Parathyroid adenoma (tissue), 2 donors: ENCODE measurements at regions not wholly inside any gene's neighbourhood (a gene's known extent, or its start where the extent isn't known, plus 50 kb on each side); places are given as distances from the start of the nearest gene placed in this dataset.
"Not testable (repeated sequence)": the region's sequence is repeated elsewhere in the genome, so short reads cannot be mapped to it uniquely, and the experiment has no call there.

ENCODE experiments used
- H2AFZ ChIP-seq: fragments of 300-600 bp; sonication (generic); one replicate; pipeline ENCODE4 v1.7.0; 2017; ENCODE audit warnings: antibody characterized with exemption, mild to moderate bottlenecking
- H3K27ac ChIP-seq: fragments of 300-600 bp; sonication (generic); one replicate; pipeline ENCODE4 v1.7.0; 2017
- H3K27me3 ChIP-seq: fragments of 300-600 bp; sonication (generic); one replicate; pipeline ENCODE4 v1.7.0; 2017; ENCODE audit warnings: low read length; ENCODE audit not compliant: control insufficient read depth, insufficient read depth
- H3K36me3 ChIP-seq: fragments of 300-600 bp; sonication (generic); one replicate; pipeline ENCODE4 v1.7.0; 2017; ENCODE audit warnings: low read length; ENCODE audit not compliant: control insufficient read depth, insufficient read depth
- H3K4me1 ChIP-seq: fragments of 300-600 bp; sonication (generic); one replicate; pipeline ENCODE4 v1.7.0; 2017; ENCODE audit warnings: control low read depth
- H3K4me2 ChIP-seq: fragments of 300-600 bp; sonication (generic); one replicate; pipeline ENCODE4 v1.7.0; 2017; ENCODE audit warnings: low read length
- H3K4me3 ChIP-seq: fragments of 300-600 bp; sonication (generic); one replicate; pipeline ENCODE4 v1.7.0; 2017; ENCODE audit warnings: low read depth, low read length
- H3K79me2 ChIP-seq: fragments of 300-600 bp; sonication (generic); one replicate; pipeline ENCODE4 v1.7.0; 2017; ENCODE audit warnings: control low read depth
- H3K9ac ChIP-seq: fragments of 300-600 bp; sonication (generic); one replicate; pipeline ENCODE4 v1.7.0; 2017; ENCODE audit warnings: mild to moderate bottlenecking
- H3K9me3 ChIP-seq: fragments of 300-600 bp; sonication (generic); one replicate; pipeline ENCODE4 v1.7.0; 2017; ENCODE audit warnings: low read length; ENCODE audit not compliant: control insufficient read depth
- TF ChIP-seq, protein P1 (sequence below): fragments of 300-600 bp; sonication (generic); IDR thresholded peaks from one replicate; pipeline ENCODE4 v1.7.0; 2017; ENCODE audit warnings: antibody characterized with exemption, mild to moderate bottlenecking
- donor health status: primary hyperparathyroidism.

DNA sequence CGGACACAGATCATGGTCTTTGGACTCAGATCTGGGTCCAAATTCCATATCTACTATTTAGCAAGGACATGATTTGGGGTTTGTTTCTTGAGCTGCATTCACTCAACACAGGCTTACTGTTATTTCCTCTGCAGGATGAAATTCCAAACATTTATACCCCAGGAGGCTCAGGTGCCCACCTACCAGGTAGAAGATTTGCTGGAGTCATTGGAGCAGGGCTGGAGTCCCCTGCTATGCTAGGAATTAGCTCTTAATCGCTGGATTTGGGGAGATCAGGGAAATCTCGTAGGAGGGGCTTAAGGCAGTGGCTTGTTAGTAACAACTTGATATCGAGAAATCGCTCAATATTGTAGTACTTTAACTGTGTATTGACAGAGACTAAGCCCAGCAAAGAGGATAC is 193.0 kb downstream of the IL20RB start:
- H2AFZ ChIP-seq: no peak overlapping the region
- no peaks in the 10 kb centered on the region for H3K79me2 ChIP-seq
- no peak overlapping the region for H3K4me3 ChIP-seq
- no peaks in the 10 kb centered on the region for H3K9me3 ChIP-seq
- H3K4me1 ChIP-seq: no peaks in the 10 kb centered on the region
- TF ChIP-seq, protein P1, sequence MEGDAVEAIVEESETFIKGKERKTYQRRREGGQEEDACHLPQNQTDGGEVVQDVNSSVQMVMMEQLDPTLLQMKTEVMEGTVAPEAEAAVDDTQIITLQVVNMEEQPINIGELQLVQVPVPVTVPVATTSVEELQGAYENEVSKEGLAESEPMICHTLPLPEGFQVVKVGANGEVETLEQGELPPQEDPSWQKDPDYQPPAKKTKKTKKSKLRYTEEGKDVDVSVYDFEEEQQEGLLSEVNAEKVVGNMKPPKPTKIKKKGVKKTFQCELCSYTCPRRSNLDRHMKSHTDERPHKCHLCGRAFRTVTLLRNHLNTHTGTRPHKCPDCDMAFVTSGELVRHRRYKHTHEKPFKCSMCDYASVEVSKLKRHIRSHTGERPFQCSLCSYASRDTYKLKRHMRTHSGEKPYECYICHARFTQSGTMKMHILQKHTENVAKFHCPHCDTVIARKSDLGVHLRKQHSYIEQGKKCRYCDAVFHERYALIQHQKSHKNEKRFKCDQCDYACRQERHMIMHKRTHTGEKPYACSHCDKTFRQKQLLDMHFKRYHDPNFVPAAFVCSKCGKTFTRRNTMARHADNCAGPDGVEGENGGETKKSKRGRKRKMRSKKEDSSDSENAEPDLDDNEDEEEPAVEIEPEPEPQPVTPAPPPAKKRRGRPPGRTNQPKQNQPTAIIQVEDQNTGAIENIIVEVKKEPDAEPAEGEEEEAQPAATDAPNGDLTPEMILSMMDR: no peak
- no peak overlapping the region for H3K4me2 ChIP-seq
- no peaks in the 10 kb centered on the region for H3K36me3 ChIP-seq
- H3K9ac ChIP-seq: no peak overlapping the region
- H3K27me3 ChIP-seq: no peaks in the 10 kb centered on the region
- H3K27ac ChIP-seq: no peak overlapping the region

DNA sequence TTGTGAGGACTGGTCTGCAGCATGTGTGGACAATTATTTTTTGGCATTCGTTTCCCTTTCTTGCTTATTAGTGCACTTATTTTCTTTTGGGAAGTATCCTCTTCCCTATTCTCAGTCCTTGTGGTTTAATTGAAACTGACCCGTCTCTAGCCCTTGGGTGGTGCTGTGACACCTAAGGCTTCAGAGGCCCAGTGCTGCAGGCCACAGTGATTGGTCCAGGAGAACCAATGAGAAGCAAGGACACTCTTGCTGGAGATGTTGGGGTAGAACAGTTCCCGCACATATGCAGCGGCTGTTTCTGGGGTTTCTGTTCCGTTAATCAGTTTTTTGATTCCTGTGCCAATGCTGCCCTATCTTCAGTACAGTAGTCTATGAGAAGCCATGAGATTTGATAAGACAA is 195.3 kb downstream of the IL20RB start:
- not testable (repeated sequence) for H3K27me3 ChIP-seq, H3K27ac ChIP-seq, H3K36me3 ChIP-seq, H3K4me1 ChIP-seq, H2AFZ ChIP-seq, H3K9ac ChIP-seq, H3K4me3 ChIP-seq, H3K79me2 ChIP-seq, H3K4me2 ChIP-seq, H3K9me3 ChIP-seq

DNA sequence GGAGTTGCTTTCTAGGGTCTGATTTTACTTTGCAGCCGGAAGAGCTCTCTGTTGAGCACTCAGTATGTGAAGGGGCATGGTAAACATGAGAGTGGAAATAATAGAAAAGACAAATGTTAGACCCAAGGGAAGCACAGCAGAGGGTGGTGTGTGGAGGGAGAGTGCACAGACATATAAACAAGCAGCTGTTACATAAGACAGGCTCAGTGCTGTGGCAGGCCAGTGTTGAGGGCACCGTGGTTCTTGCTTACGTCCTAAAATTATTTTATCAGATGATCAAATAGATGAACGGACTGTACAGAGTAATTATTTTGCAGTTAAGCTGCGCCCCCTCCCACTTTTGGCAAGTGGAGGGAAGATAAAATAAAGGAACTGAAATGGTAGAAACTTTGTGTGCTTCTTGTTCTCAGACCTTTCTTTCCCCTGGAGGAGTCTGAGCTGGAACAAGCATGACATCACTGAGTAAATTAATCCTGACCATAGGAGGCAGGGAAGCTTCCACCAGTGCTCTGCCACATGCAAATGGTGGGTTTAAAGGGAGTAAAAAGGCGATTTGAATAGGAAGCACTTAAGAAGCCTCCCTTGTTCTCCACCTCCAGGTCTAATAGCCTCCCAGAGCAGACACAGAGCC is 205.6 kb downstream of the IL20RB start:
- H3K27me3 ChIP-seq: no peaks in the 10 kb centered on the region
- peak overlapping the region; percentile 9 for H3K4me2 ChIP-seq
- H3K4me1 ChIP-seq: no peaks in the 10 kb centered on the region
- peak overlapping the region; percentile 68 for H2AFZ ChIP-seq
- no peaks in the 10 kb centered on the region for H3K36me3 ChIP-seq
- H3K27ac ChIP-seq: peak overlapping the region; percentile 34
- no peak overlapping the region for H3K4me3 ChIP-seq
- H3K9me3 ChIP-seq: no peaks in the 10 kb centered on the region
- H3K9ac ChIP-seq: no peak overlapping the region
- H3K79me2 ChIP-seq: no peaks in the 10 kb centered on the region
- TF ChIP-seq, protein P1: no peak

DNA sequence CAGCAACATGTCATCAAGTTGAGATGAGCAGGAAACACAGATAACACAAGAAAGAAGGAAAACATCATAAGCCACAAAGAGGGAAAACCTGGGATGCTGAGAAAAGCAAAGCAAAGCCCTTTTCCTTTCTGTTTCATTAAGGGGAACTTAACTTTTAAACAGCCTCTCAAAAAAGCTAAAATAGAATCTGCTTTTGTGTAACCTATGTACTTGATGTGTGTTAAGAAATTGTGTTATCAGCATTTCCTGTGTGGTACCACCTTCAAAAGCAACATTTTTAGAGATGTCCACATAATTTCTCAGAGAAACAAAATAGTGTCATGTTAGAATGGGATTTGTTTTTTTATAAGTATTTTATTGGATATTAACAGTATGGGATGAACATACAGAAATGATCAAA is 206.2 kb downstream of the IL20RB start:
- Histone ChIP-seq H3K27me3 (no peaks in the 10 kb centered on the region), H3K4me1 (no peaks in the 10 kb centered on the region), H3K9ac (no peak overlapping the region), H3K9me3 (no peaks in the 10 kb centered on the region), H3K4me3 (no peak overlapping the region), H3K4me2 (peak overlapping the region; percentile 9), H3K36me3 (no peaks in the 10 kb centered on the region), H2AFZ (peak overlapping the region; percentile 68), H3K27ac (peak overlapping the region; percentile 34), H3K79me2 (no peaks in the 10 kb centered on the region)
- TF ChIP-seq, protein P1: no peak

DNA sequence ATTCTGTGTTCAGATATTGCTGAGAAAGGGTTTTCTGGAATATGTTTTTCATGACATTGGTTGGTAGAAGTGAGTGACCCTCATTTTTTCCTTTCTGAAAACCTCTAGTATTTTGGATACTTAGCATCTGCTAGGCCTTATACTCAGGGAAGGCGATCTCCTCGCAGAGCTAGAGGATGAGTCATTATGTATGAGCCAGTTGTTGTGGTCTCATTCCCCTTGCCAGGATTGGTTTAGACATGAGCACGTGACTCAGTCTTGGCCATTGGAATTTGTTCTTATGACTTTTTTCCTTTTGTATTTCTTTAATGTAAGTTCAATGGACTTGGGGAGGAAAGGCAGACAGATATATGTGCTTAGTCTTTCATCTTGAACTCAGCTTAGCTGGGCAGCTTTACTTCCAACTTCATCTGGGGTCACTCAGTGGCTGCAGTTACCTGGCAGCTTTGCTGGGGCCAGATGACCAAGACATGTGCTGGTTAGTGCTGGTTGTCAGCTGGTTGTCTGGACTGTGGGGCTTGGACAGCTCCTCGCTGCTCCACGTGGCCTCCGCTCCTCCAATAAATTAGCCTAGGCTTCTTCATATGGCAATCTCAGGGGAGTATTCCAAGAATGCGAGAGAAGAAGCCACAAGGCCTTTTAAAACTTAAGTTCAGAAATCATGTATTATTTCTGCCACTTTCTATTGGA is 207.5 kb downstream of the IL20RB start:
- Histone ChIP-seq H3K79me2 (no peaks in the 10 kb centered on the region), H3K4me1 (no peaks in the 10 kb centered on the region), H3K4me2 (no peak overlapping the region), H3K4me3 (no peak overlapping the region), H3K9ac (no peak overlapping the region), H2AFZ (no peak overlapping the region), H3K27ac (no peak overlapping the region), H3K36me3 (no peaks in the 10 kb centered on the region), H3K9me3 (no peaks in the 10 kb centered on the region), H3K27me3 (no peaks in the 10 kb centered on the region)
- TF ChIP-seq, protein P1: no peak
